Epithelial cell of esophagus (primary cell): ENCODE measurements at regions not wholly inside any gene's neighbourhood (a gene's known extent, or its start where the extent isn't known, plus 50 kb on each side); places are given as distances from the start of the nearest gene placed in this dataset.
"Not testable (repeated sequence)": the region's sequence is repeated elsewhere in the genome, so short reads cannot be mapped to it uniquely, and the experiment has no call there.

Source experiments
- DNase-seq: peaks from one replicate; pipeline ENCODE4 v3.0.0; 2010; ENCODE audit warnings: low read depth
- H3K4me3 ChIP-seq: 2 replicates; pipeline ENCODE4 v1.5.1; 2011; ENCODE audit warnings: mild to moderate bottlenecking, low read length, control low read depth
- CTCF ChIP-seq: IDR thresholded peaks from 2 replicates; pipeline ENCODE4 v1.5.1; 2011; ENCODE audit warnings: low read depth, mild to moderate bottlenecking, low read length, control low read depth, inconsistent platforms; ENCODE audit not compliant: insufficient read depth; ENCODE audit errors: missing control alignments

DNA sequence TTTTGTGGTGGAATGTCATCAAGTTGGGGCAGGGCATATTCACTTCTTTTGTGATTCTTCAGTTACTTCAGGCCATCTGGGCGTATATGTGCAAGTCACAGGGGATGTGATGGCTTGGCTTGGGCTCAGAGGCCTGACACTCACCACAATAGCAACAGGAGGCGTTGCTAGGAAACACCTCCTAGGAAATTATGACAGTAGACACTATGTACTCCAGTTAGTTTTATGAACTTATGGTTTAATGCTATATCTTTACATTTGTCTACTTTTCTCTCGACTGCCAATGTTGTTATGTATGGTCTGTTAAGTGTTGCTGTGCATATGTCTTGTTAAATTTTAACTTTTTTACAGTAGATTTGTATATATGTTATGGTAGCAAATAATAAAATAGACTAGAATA is 788.7 kb upstream of the GOT2 start:
- TF ChIP-seq CTCF = no peak
- no peak overlapping the region for H3K4me3 ChIP-seq
- no peak for DNase-seq

DNA sequence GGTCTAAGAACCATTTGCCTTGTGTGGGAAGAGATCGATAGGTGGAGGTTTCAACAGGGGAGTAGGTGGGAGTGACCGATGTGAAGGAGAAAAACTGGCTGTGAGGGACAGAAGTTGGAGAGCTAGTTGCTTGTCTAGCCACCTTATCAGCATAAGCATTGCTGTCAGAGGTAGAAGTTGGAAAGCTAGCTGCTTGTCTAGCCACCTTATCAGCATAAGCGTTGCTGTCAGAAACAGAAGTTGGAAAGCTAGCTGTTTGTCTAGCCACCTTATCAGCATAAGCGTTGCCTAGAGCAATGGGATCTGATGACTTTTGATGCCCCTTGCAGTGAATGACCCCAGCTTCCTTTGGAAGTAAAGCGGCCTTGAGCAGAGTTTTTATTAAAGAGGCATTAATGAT is 784.6 kb upstream of the GOT2 start:
- DNase-seq, H3K4me3 ChIP-seq: not testable (repeated sequence)

GRCh38 chr16:59514651-59515050 is 780.5 kb upstream of the GOT2 start:
- no peak for TF ChIP-seq CTCF
- no peak for DNase-seq
- H3K4me3 ChIP-seq = no peak overlapping the region

- TF ChIP-seq CTCF = no peak
- no peak overlapping the region for H3K4me3 ChIP-seq
- DNase-seq = peak; percentile 11
Measured at GRCh38 chr16:59510008-59510424, 775.9 kb upstream of the GOT2 start.

- no peak for DNase-seq
- H3K4me3 ChIP-seq = no peak overlapping the region
- TF ChIP-seq CTCF = no peak
Measured at GRCh38 chr16:59500601-59501000, 766.5 kb upstream of the GOT2 start.

- H3K4me3 ChIP-seq = no peak overlapping the region
- no peak for DNase-seq
- TF ChIP-seq CTCF = no peak
Measured at GRCh38 chr16:59487067-59487466, 753.0 kb upstream of the GOT2 start.

DNA sequence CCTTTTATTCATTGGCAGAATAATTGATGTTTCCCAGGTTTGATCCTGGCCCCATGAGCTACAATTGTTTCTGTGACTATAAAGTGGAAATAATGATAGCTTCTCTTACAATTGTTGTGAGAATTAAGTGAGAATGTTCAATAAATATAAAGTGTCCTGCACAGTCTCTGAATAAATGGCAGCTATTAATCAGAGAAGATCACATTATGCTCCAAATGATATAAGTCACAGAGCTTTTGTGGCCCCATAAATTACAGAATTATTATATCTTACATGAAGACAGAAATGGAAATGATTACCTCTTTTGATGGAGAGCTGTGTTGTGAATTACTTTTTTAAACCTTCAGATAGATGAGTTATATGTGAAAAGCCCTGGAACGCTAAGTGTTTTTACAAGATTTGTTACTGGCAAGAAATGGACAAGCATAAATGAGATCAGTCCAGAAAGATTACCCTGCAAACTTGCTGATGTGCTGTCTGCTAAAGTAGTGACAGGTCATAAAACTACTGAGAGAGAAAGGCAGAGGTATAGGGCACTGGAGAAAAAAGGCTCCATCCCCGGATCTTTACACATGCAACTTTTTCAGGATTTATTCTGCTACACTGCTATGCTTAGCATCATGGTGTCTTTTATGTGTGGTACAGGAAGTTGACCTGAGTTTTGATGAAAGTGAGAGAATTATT is 750.9 kb upstream of the GOT2 start:
- H3K4me3 ChIP-seq = no peak overlapping the region
- no peak for TF ChIP-seq CTCF
- no peak for DNase-seq

GRCh38 chr16:59478838-59479237 is 744.7 kb upstream of the GOT2 start:
- TF ChIP-seq CTCF = no peak
- peak; percentile 2 for DNase-seq

More at GRCh38 chr16:59478838-59479237, 744.7 kb upstream of the GOT2 start:
- H3K4me3 ChIP-seq = no peak overlapping the region
